ENCODE measurements at regions not wholly inside any gene's neighbourhood (a gene's known extent, or its start where the extent isn't known, plus 50 kb on each side); places are given as distances from the start of the nearest gene placed in this dataset.

GRCh38 chr15:38182900-38183299, 69.7 kb upstream of the SPRED1 start:
- DNase-seq = no peak

- DNase-seq = no peak
Measured at GRCh38 chr15:38186507-38186906, 66.1 kb upstream of the SPRED1 start.

DNA sequence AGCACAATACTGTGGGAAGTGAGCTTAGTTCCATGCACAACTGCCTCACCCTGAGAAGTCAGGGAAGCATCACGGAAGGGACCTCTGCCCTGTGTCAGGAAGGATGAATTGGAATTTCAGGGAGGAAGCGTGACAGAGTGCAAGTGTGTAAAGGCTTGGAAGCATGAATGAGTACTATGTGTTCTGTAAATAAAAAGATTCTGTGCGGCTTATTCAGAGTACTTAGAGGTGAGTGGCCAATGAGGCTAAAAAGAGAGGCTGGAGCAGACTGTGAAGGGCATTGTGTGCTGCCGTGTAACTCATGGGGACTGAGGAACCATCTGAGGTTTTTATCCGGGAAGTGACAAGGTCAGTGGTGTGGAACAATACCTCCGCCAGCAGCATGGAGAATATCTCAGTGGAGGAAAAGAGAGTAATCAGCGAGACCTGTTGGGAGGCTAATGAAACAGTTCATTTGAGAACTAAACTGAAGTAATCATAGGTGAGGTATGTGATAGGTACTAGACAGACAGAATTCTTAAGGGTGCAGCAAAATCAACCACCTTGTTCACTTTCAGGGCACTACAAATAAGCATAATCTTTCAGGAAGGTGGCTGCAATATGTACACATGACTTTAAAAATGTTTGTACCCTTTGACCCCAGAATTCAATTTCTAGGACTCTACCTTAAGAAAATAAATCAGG, 64.9 kb upstream of the SPRED1 start:
- no peak for DNase-seq

- no peak for DNase-seq
Measured at GRCh38 chr15:38189671-38190295, 62.9 kb upstream of the SPRED1 start.

DNA sequence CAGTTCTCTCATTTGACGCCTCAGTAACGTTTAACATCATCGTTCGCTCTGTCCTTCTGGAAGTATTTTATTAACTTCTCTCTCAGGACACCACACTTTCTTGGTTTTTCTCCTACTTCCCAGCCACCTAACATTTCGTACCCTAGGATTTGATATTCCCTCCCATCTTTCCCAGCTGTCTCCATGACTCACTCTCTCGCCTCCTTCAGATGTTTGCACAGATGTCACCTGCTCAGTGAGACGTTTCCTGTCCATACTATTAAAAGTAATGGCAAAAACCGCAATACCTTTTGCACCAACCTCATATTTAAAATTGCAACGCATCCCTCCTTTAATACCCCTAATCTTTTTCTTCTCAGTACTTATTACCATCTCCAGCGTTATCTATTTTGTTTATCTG, 62.1 kb upstream of the SPRED1 start:
- DNase-seq = no peak

DNA sequence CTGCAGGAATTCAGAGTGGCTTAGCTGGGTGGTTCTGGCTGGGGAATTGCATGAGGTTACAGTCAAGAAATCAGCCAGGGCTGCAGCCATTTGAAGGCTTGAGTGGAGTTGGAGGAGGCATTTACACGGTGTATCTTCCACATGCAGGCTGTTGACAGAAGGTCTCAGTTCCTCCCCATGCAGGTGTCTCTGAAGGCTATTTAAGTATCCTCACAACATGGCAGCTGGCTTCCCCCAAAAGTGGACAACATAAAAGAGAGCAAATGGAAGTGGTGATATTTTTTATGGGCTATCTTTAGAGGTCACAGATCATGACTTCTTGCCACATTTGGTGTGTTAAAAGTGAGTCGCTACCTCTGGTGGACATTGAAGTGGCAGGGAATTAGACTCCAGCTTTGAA, 60.1 kb upstream of the SPRED1 start:
- DNase-seq = no peak

DNA sequence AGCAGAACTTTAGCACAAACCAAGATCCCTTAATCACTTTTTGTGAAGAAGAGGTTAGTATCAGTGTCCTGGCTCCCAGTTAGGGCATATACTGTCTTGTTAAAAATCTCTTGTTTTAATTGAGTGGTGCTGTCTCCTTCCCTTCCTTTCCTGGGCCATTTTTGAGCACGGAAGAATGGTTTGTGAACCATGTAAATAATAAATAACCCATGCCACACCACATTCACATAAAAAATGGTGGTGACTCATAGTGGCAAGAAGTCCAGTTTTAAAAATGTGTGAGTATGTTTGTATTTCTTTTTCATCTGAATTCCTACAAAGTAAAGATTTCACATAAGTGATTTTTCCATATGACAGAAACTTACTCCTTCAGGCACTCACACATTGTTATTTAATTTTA, 59.1 kb upstream of the SPRED1 start:
- no peak for DNase-seq

GRCh38 chr15:38195191-38195901, 57.3 kb upstream of the SPRED1 start:
- DNase-seq = no peak

GRCh38 chr15:38196076-38196475, 56.6 kb upstream of the SPRED1 start:
- no peak for DNase-seq

DNA sequence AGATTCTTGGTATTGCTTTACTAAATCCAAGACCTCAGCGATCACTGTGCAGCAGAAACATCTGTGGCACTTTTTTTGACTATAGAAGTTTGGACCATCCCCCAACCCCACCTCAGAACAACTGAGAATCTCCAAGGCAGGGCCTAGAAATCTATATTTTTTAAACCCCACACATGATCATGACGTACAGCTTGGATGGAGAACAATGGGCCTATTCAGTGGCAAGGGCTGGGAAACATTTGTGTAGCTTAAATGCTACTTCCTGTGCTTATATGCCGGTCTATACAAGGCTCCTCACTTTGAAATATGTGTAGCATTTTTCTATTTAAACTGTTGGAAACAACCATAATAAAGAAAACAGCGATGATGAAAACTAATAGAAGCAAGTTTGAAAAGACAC, 55.1 kb upstream of the SPRED1 start:
- no peak for DNase-seq

GRCh38 chr15:38201714-38202113, 50.9 kb upstream of the SPRED1 start:
- DNase-seq = no peak

- DNase-seq = no peak
Measured at GRCh38 chr15:38202361-38202760, 50.3 kb upstream of the SPRED1 start.

Measured in inflammatory macrophage treated with lipopolysaccharide for 1 hour (primary cell).